ENCODE measurements at regions not wholly inside any gene's neighbourhood (a gene's known extent, or its start where the extent isn't known, plus 50 kb on each side); places are given as distances from the start of the nearest gene placed in this dataset.

DNA sequence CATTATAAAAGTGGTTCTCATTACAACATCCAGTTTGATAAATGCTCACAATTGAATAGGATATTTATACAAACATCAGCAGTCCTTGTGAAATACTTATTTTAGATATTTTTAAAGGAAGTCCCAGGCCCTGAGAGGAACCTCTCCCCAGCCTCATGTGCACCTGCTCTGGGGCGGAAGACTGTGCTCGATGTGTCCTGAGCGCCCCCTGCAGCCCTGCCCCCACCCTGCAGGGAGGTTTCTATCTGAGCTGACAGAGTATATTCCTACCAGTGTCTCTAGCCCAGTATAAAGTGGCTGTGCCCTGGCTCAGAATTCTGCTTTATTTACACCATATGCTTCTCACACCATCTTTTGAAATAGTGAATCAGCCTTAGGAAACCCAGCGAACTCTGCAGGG lies 1349.1 kb downstream of the TMEM121 start:
- TF ChIP-seq CTCF (IDR thresholded peaks at IDR 0.05; ENCODE audit: insufficient read depth, low read length) (peak; percentile 39), POLR2AphosphoS5 (IDR thresholded peaks at IDR 0.05; ENCODE audit: low read depth) (0 out of 2 replicates have a peak, but pooled peaks have one; percentile 38)
- TF ChIP-seq, protein P1, sequence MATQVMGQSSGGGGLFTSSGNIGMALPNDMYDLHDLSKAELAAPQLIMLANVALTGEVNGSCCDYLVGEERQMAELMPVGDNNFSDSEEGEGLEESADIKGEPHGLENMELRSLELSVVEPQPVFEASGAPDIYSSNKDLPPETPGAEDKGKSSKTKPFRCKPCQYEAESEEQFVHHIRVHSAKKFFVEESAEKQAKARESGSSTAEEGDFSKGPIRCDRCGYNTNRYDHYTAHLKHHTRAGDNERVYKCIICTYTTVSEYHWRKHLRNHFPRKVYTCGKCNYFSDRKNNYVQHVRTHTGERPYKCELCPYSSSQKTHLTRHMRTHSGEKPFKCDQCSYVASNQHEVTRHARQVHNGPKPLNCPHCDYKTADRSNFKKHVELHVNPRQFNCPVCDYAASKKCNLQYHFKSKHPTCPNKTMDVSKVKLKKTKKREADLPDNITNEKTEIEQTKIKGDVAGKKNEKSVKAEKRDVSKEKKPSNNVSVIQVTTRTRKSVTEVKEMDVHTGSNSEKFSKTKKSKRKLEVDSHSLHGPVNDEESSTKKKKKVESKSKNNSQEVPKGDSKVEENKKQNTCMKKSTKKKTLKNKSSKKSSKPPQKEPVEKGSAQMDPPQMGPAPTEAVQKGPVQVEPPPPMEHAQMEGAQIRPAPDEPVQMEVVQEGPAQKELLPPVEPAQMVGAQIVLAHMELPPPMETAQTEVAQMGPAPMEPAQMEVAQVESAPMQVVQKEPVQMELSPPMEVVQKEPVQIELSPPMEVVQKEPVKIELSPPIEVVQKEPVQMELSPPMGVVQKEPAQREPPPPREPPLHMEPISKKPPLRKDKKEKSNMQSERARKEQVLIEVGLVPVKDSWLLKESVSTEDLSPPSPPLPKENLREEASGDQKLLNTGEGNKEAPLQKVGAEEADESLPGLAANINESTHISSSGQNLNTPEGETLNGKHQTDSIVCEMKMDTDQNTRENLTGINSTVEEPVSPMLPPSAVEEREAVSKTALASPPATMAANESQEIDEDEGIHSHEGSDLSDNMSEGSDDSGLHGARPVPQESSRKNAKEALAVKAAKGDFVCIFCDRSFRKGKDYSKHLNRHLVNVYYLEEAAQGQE (IDR thresholded peaks at IDR 0.05; ENCODE audit: insufficient replicate concordance, low read depth), result no peak
